AG10803 (cell line): ENCODE measurements at regions not wholly inside any gene's neighbourhood (a gene's known extent, or its start where the extent isn't known, plus 50 kb on each side); places are given as distances from the start of the nearest gene placed in this dataset.

ENCODE experiments used
- DNase-seq: peaks from one replicate; pipeline ENCODE4 v3.0.0; 2010; ENCODE audit warnings: low read depth
- H3K4me3 ChIP-seq: 2 replicates; pipeline ENCODE4 v1.5.1; 2011; ENCODE audit warnings: mild to moderate bottlenecking, low read length, control low read depth
- CTCF ChIP-seq: conservative IDR thresholded peaks from 2 replicates; pipeline ENCODE4 v1.5.1; 2011; ENCODE audit warnings: mild to moderate bottlenecking, low read length, control low read depth, inconsistent platforms

- no peak for DNase-seq
- no peak for TF ChIP-seq CTCF
- H3K4me3 ChIP-seq: no peak overlapping the region
Observed at GRCh38 chr12:92459850-92460249, 242.9 kb upstream of the PLEKHG7 start.

- no peak overlapping the region for H3K4me3 ChIP-seq
- DNase-seq: no peak
- TF ChIP-seq CTCF: no peak
Observed at GRCh38 chr12:92458996-92459395, 243.8 kb upstream of the PLEKHG7 start.

GRCh38 chr12:92457458-92458180 lies 245.2 kb upstream of the PLEKHG7 start:
- TF ChIP-seq CTCF: no peak
- no peak for DNase-seq
- H3K4me3 ChIP-seq: no peak overlapping the region

GRCh38 chr12:92452763-92453162 lies 250.0 kb upstream of the PLEKHG7 start:
- TF ChIP-seq CTCF: no peak
- no peak overlapping the region for H3K4me3 ChIP-seq
- no peak for DNase-seq

GRCh38 chr12:92446083-92446460 lies 256.7 kb upstream of the PLEKHG7 start:
- no peak for TF ChIP-seq CTCF
- no peak overlapping the region for H3K4me3 ChIP-seq
- DNase-seq: no peak

- DNase-seq: no peak
- no peak for TF ChIP-seq CTCF
- H3K4me3 ChIP-seq: no peak overlapping the region
Observed at GRCh38 chr12:92445253-92446082, 257.3 kb upstream of the PLEKHG7 start.

GRCh38 chr12:92444763-92445162 lies 258.0 kb upstream of the PLEKHG7 start:
- H3K4me3 ChIP-seq: no peak overlapping the region
- no peak for TF ChIP-seq CTCF
- DNase-seq: no peak
